SU-DHL-6 (cell line): ENCODE measurements at regions not wholly inside any gene's neighbourhood (a gene's known extent, or its start where the extent isn't known, plus 50 kb on each side); places are given as distances from the start of the nearest gene placed in this dataset.

Experiments
- H2AFZ ChIP-seq: fragments of 200-600 bp; sonication (generic); 2 replicates; pipeline ENCODE4 v1.6.1; 2014; ENCODE audit warnings: low read depth, mild to moderate bottlenecking, moderate library complexity, mixed read lengths, antibody characterized with exemption, low read length; ENCODE audit not compliant: severe bottlenecking
- H3F3A ChIP-seq: fragments of 200-600 bp; shearing (Covaris generic); 2 replicates; pipeline ENCODE4 v1.6.0; 2016; ENCODE audit warnings: antibody characterized with exemption, mild to moderate bottlenecking; ENCODE audit not compliant: insufficient read depth
- H3K27ac ChIP-seq: fragments of 200-600 bp; sonication (generic); 2 replicates; pipeline ENCODE4 v1.5.1; 2016; ENCODE audit warnings: low read depth, mild to moderate bottlenecking, low read length, moderate library complexity, mixed read lengths
- H3K27me3 ChIP-seq: fragments of 200-600 bp; sonication (generic), shearing (Covaris generic); 2 replicates; pipeline ENCODE4 v1.6.0; 2014; ENCODE audit warnings: mild to moderate bottlenecking, low read length
- H3K36me3 ChIP-seq: fragments of 200-600 bp; sonication (generic); 2 replicates; pipeline ENCODE4 v1.6.1; 2014; ENCODE audit warnings: mild to moderate bottlenecking, low read length, mixed read lengths
- H3K4me2 ChIP-seq: fragments of 300-600, 200-600 bp; shearing (Covaris generic), sonication (generic); 2 replicates; pipeline ENCODE4 v1.6.0; 2014; ENCODE audit warnings: low read length, low read depth, mild to moderate bottlenecking; ENCODE audit not compliant: poor library complexity, severe bottlenecking
- H3K4me3 ChIP-seq: fragments of 200-600 bp; sonication (generic); 2 replicates; pipeline ENCODE4 v1.5.1; 2014; ENCODE audit warnings: antibody characterized with exemption, low read length, mild to moderate bottlenecking, mixed read lengths; ENCODE audit not compliant: insufficient read depth, poor library complexity, severe bottlenecking
- H3K79me2 ChIP-seq: fragments of 200-600 bp; sonication (generic); 2 replicates; pipeline ENCODE4 v1.6.1; 2014; ENCODE audit warnings: mild to moderate bottlenecking, low read length, moderate library complexity; ENCODE audit not compliant: insufficient read depth
- H3K9ac ChIP-seq: fragments of 200-600 bp; sonication (generic); 2 replicates; pipeline ENCODE4 v1.7.0; 2014; ENCODE audit warnings: mild to moderate bottlenecking, low read length
- H3K9me2 ChIP-seq: fragments of 200-600 bp; sonication (generic); replicated peaks from 2 replicates; pipeline ENCODE4 v1.6.1; 2014; ENCODE audit warnings: low read length; ENCODE audit not compliant: insufficient read depth
- H3K9me3 ChIP-seq: fragments of 200-600 bp; sonication (generic); 2 replicates; pipeline ENCODE4 v1.6.1; 2014; ENCODE audit warnings: low read length, mixed read lengths; ENCODE audit not compliant: insufficient read depth
- H4K20me1 ChIP-seq: fragments of 200-600 bp; sonication (generic); 2 replicates; pipeline ENCODE4 v1.6.1; 2014; ENCODE audit warnings: low read depth, mild to moderate bottlenecking, antibody characterized with exemption, low read length, moderate library complexity, mixed read lengths
- CTCF ChIP-seq: fragments of 200-600 bp; sonication (generic); IDR thresholded peaks from one replicate; pipeline ENCODE4 v1.5.1; 2017; ENCODE audit warnings: antibody characterized with exemption, mild to moderate bottlenecking, low read length, moderate library complexity; ENCODE audit not compliant: insufficient read depth, poor library complexity, severe bottlenecking
- EZH2phosphoT487 ChIP-seq: fragments of 200-600 bp; sonication (generic), shearing (Covaris generic); conservative IDR thresholded peaks from 2 replicates; pipeline ENCODE4 v1.6.1; 2018; ENCODE audit warnings: mild to moderate bottlenecking, antibody characterized with exemption, low read length, moderate library complexity, mixed read lengths

GRCh38 chr20:37638527-37638926 lies 55.3 kb upstream of the CTNNBL1 start:
- H3K9me2 ChIP-seq = no peaks in the 10 kb centered on the region
- H3K4me3 ChIP-seq = no peak overlapping the region
- H3K4me2 ChIP-seq = no peak overlapping the region
- no peaks in the 10 kb centered on the region for H4K20me1 ChIP-seq
- no peak overlapping the region for H2AFZ ChIP-seq
- H3K27ac ChIP-seq = no peak overlapping the region
- H3F3A ChIP-seq = no peaks in the 10 kb centered on the region
- no peaks in the 10 kb centered on the region for H3K9me3 ChIP-seq
- TF ChIP-seq CTCF (no peak), EZH2phosphoT487 (no peak)
- H3K27me3 ChIP-seq = no peaks in the 10 kb centered on the region
- no peaks in the 10 kb centered on the region for H3K36me3 ChIP-seq
- H3K9ac ChIP-seq = no peak overlapping the region
- H3K79me2 ChIP-seq = no peaks in the 10 kb centered on the region

- Histone ChIP-seq H3K9me3 (no peaks in the 10 kb centered on the region), H3K27me3 (no peaks in the 10 kb centered on the region), H3K27ac (no peak overlapping the region), H3K9me2 (no peaks in the 10 kb centered on the region), H3F3A (no peaks in the 10 kb centered on the region), H3K79me2 (no peaks in the 10 kb centered on the region), H3K36me3 (no peaks in the 10 kb centered on the region), H3K4me3 (no peak overlapping the region), H3K4me2 (no peak overlapping the region), H3K9ac (no peak overlapping the region), H2AFZ (no peak overlapping the region), H4K20me1 (no peaks in the 10 kb centered on the region)
- TF ChIP-seq CTCF (no peak), EZH2phosphoT487 (no peak)
These were observed 56.9 kb upstream of the CTNNBL1 start for GRCh38 chr20:37636977-37637376.

DNA sequence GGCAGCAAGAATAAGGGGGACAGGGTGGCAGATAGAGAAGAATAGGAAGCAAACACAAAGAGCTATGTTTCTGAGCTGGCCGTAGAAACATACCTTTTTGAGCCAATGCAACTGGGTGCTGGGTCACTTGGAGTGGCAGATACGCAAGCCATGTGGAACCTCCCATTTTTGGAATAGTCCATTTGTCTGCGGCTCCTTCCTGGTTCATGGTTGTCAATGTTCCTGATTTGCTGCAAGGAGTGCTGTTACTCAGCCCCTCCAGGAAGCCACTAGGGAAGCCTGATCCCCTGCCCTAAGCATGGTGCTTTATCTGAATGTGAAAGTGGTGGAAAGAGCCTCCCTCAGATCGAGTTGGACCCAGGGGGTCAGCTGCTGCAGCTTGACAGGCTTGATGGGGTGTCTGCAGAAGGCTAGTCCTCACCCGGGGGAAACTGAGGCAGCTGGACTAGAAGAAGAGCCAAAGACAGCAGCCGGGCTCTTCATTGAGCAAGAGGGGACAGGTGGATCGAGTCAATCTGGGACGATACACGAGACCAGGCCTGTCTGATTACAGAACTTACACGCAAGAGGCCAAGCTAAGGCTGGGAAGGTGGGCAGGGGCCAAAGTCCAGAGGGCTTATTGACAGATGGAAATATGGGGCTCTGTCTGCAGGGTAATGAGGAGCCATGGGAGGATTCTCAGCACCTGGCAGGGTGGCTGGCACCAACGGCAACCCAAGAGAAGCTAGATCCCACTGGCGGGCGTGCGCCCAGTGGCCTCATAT lies 57.4 kb upstream of the CTNNBL1 start:
- Histone ChIP-seq H3K4me3 (no peak overlapping the region), H3F3A (no peaks in the 10 kb centered on the region), H3K9me3 (no peaks in the 10 kb centered on the region), H4K20me1 (no peaks in the 10 kb centered on the region), H3K36me3 (no peaks in the 10 kb centered on the region), H2AFZ (no peak overlapping the region), H3K27me3 (no peaks in the 10 kb centered on the region), H3K9ac (no peak overlapping the region), H3K79me2 (no peaks in the 10 kb centered on the region), H3K4me2 (no peak overlapping the region), H3K27ac (no peak overlapping the region), H3K9me2 (no peaks in the 10 kb centered on the region)
- no peak for TF ChIP-seq CTCF
- TF ChIP-seq EZH2phosphoT487 = no peak
